ENCODE measurements at regions not wholly inside any gene's neighbourhood (a gene's known extent, or its start where the extent isn't known, plus 50 kb on each side); places are given as distances from the start of the nearest gene placed in this dataset.
"Not testable (repeated sequence)": the region's sequence is repeated elsewhere in the genome, so short reads cannot be mapped to it uniquely, and the experiment has no call there.

DNA sequence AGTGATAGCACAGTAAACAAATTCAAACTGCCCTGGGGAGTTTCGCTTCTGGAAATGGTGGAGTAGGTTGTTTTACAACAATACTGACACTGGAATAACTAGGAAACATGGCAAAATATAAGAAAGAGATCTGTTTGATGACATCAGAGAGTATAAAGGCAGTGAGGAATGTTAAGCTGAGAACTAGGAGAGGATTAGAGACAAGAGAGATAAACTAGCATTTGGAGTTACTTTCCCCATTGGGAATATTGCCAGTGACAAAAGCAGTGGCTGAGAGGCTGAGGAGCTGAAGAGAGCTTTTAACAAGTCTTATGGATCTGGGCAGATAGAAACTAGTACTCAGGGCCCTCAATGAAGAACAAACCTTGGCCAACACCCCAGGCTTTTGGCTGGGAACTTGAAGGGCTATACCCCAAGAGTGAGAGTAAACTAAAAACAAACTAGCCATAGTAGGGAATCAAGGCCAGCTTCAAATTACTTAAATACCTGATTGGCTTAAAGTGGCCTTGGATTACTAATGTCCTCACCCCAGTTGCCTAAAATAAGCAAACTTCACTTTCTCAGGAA, 280.4 kb downstream of the KLF13 start:
- ChIA-PET CTCF (no interaction called here), POLR2A (no interaction called here)
- DNase-seq: no peak
- no peak overlapping the region for H3K4me3 ChIP-seq (ENCODE audit: control insufficient read depth in 1 of 7, extremely low read depth in 1 of 7, insufficient read depth in 4 of 7, low read depth in 2 of 7, low read length in 6 of 7)
- no peaks in the 10 kb centered on the region for H3K9me3 ChIP-seq (ENCODE audit: control extremely low read depth in 1 of 5, control insufficient read depth in 4 of 5, insufficient read depth in 2 of 5, low read depth in 1 of 5, low read length in 4 of 5)
- H3K27me3 ChIP-seq (replicated peaks in 2 of 5; ENCODE audit: control insufficient read depth in 4 of 5, insufficient read depth in 5 of 5, low read length in 4 of 5): no peaks in the 10 kb centered on the region
- peaks cover 0 to 12% (median 8%) of the 10 kb centered on the region in 4 experiments for H3K4me1 ChIP-seq (ENCODE audit: control extremely low read depth in 1 of 4, control insufficient read depth in 4 of 4, insufficient read depth in 4 of 4, low read length in 3 of 4)
- H3K27ac ChIP-seq (ENCODE audit: insufficient read depth in 1 of 2, low read depth in 1 of 2, low read length in 2 of 2, poor library complexity in 1 of 2, severe bottlenecking in 2 of 2): no peak overlapping the region
- H3K36me3 ChIP-seq (ENCODE audit: control insufficient read depth in 4 of 4, insufficient read depth in 4 of 4, low read length in 3 of 4): no peaks in the 10 kb centered on the region
- WGBS (ENCODE audit: insufficient coverage): no CpG with 5 or more reads among the region's 1 CpG

DNA sequence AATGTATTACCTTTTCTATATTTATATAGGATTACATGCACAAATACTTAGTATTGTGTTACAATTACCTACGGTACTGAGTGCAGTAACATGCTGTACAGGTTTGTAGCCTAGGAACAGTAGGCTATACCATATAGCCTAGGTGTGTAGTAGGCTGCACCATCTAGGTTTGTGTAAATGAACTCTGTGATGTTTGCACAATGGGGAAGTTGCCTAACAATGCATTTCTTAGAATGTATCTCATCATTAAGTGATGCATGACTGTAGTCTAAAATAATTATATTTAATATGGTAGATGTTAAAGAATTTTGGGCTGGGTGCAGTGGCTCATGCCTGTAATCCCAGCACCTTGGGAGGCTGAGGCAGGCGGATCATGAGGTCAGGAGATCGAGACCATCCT, 281.0 kb downstream of the KLF13 start:
- Histone ChIP-seq H3K27ac (ENCODE audit: insufficient read depth in 1 of 2, low read depth in 1 of 2, low read length in 2 of 2, poor library complexity in 1 of 2, severe bottlenecking in 2 of 2) (no peak overlapping the region), H3K9me3 (ENCODE audit: control extremely low read depth in 1 of 5, control insufficient read depth in 4 of 5, insufficient read depth in 2 of 5, low read depth in 1 of 5, low read length in 4 of 5) (no peaks in the 10 kb centered on the region), H3K4me3 (ENCODE audit: control insufficient read depth in 1 of 7, extremely low read depth in 1 of 7, insufficient read depth in 4 of 7, low read depth in 2 of 7, low read length in 6 of 7) (no peak overlapping the region), H3K27me3 (replicated peaks in 2 of 5; ENCODE audit: control insufficient read depth in 4 of 5, insufficient read depth in 5 of 5, low read length in 4 of 5) (no peaks in the 10 kb centered on the region), H3K36me3 (ENCODE audit: control insufficient read depth in 4 of 4, insufficient read depth in 4 of 4, low read length in 3 of 4) (no peaks in the 10 kb centered on the region), H3K4me1 (ENCODE audit: control extremely low read depth in 1 of 4, control insufficient read depth in 4 of 4, insufficient read depth in 4 of 4, low read length in 3 of 4) (peaks cover 0 to 12% (median 8%) of the 10 kb centered on the region in 4 experiments)
- WGBS (ENCODE audit: insufficient coverage): no CpG with 5 or more reads among the region's 3 CpGs
- CTCF ChIA-PET: no interaction called here
- POLR2A ChIA-PET: no interaction called here
- no peak for DNase-seq

DNA sequence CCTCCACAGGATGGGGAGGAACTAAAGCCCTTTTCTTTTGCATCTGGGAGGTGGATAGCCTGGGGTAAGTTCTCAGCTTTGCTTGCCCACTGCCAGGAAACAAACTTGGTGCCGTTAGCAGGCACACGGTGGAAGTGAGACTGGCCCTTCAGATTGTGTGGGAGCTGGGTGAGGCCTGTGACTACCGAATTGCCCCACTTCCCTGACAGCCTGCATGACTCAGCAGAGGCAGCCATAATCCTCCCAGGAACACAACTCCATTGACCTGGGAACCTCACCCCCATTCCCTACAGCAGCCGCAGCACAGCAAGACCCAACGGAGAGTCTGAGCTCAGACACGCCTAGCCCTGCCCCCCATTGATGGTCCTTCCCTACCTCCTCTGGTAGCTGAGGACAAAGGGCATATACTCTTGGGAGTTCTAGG, 282.6 kb downstream of the KLF13 start:
- no peaks in the 10 kb centered on the region for H3K9me3 ChIP-seq (ENCODE audit: control extremely low read depth in 1 of 5, control insufficient read depth in 4 of 5, insufficient read depth in 2 of 5, low read depth in 1 of 5, low read length in 4 of 5)
- H3K4me1 ChIP-seq (ENCODE audit: control extremely low read depth in 1 of 4, control insufficient read depth in 4 of 4, insufficient read depth in 4 of 4, low read length in 3 of 4): peaks cover 0 to 12% (median 8%) of the 10 kb centered on the region in 4 experiments
- ChIA-PET POLR2A (interaction anchor here (0.6 kb wide), 1 partner anchor 489 kb away, joined by 4 read pairs; no protein-coding TSS in a partner anchor), CTCF (no interaction called here)
- no peak overlapping the region for H3K4me3 ChIP-seq (ENCODE audit: control insufficient read depth in 1 of 7, extremely low read depth in 1 of 7, insufficient read depth in 4 of 7, low read depth in 2 of 7, low read length in 6 of 7)
- H3K27me3 ChIP-seq (replicated peaks in 2 of 5; ENCODE audit: control insufficient read depth in 4 of 5, insufficient read depth in 5 of 5, low read length in 4 of 5): no peaks in the 10 kb centered on the region
- H3K27ac ChIP-seq (ENCODE audit: insufficient read depth in 1 of 2, low read depth in 1 of 2, low read length in 2 of 2, poor library complexity in 1 of 2, severe bottlenecking in 2 of 2): no peak overlapping the region
- peak in 1 of 3 donors; percentile 2 for DNase-seq
- 20% methylated on average over 2 of the region's 6 CpGs for WGBS (ENCODE audit: insufficient coverage)
- H3K36me3 ChIP-seq (ENCODE audit: control insufficient read depth in 4 of 4, insufficient read depth in 4 of 4, low read length in 3 of 4): no peaks in the 10 kb centered on the region

DNA sequence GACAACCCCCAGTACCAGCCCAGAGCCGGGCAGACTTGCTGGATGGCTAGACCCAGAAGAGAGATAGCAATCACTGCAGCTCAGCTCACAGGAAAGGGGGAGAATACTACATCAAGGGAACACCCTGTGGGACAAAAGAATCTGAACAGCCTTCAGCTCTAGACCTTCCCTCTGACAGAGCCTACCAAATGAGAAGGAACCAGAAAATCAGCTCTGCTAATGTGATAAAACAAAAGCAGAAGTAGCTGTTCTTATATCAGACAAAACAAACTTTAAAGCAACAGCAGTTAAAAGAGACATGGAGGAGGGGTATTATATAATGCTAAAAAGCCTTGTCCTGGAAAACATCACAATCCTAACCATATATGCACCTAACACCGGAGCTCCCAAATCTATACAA, 283.3 kb downstream of the KLF13 start:
- CTCF ChIA-PET: no interaction called here
- Histone ChIP-seq H3K4me3 (ENCODE audit: control insufficient read depth in 1 of 7, extremely low read depth in 1 of 7, insufficient read depth in 4 of 7, low read depth in 2 of 7, low read length in 6 of 7) (no peak overlapping the region), H3K4me1 (ENCODE audit: control extremely low read depth in 1 of 4, control insufficient read depth in 4 of 4, insufficient read depth in 4 of 4, low read length in 3 of 4) (peaks cover 0 to 12% (median 8%) of the 10 kb centered on the region in 4 experiments), H3K27me3 (replicated peaks in 2 of 5; ENCODE audit: control insufficient read depth in 4 of 5, insufficient read depth in 5 of 5, low read length in 4 of 5) (no peaks in the 10 kb centered on the region), H3K27ac (ENCODE audit: insufficient read depth in 1 of 2, low read depth in 1 of 2, low read length in 2 of 2, poor library complexity in 1 of 2, severe bottlenecking in 2 of 2) (no peak overlapping the region), H3K9me3 (ENCODE audit: control extremely low read depth in 1 of 5, control insufficient read depth in 4 of 5, insufficient read depth in 2 of 5, low read depth in 1 of 5, low read length in 4 of 5) (no peaks in the 10 kb centered on the region), H3K36me3 (ENCODE audit: control insufficient read depth in 4 of 4, insufficient read depth in 4 of 4, low read length in 3 of 4) (no peaks in the 10 kb centered on the region)
- WGBS (ENCODE audit: insufficient coverage): no CpG with 5 or more reads among the region's 2 CpGs
- POLR2A ChIA-PET: no interaction called here
- peak; percentile 2 to 53 (median 28) for DNase-seq

DNA sequence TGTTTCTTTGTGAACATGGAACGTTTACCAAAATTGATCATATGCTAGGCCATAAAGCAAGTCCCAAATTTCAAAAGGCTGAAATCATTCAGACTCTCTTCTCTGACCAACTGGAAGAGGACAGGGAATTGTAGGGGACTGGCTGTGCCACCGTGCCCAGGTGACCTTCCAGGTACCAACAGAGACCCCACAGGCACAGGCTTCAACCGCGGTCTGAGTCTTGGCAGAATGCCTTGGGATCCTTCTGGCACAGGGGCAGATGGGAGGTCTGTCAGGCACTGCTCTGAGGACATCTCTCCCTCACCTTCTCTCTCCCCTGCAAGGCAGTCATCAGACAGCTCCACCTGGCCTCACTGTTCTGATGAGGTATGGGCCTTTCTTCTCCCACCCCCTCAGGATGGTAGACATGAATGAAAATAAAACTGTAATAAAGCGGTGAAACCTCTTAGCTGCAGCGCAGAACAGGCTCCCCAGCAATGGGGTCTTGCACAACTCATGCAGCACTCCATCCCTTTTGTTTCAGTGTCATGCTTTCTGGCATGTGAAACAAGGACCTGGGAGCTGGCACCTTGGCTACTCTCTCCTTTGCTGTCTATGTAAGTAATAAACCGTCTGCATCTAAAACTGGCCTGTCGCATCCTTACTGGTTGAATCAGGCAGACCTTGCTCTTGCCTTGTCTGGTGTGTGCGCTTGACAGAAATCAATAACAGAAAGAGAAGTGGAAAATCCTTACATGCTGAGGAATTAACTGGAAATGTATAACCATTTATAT, 289.2 kb downstream of the KLF13 start:
- Histone ChIP-seq H3K36me3 (ENCODE audit: control insufficient read depth in 4 of 4, insufficient read depth in 4 of 4, low read length in 3 of 4) (no peaks in the 10 kb centered on the region), H3K9me3 (ENCODE audit: control extremely low read depth in 1 of 5, control insufficient read depth in 4 of 5, insufficient read depth in 2 of 5, low read depth in 1 of 5, low read length in 4 of 5) (no peaks in the 10 kb centered on the region), H3K27me3 (replicated peaks in 2 of 5; ENCODE audit: control insufficient read depth in 4 of 5, insufficient read depth in 5 of 5, low read length in 4 of 5) (no peaks in the 10 kb centered on the region), H3K4me1 (ENCODE audit: control extremely low read depth in 1 of 4, control insufficient read depth in 4 of 4, insufficient read depth in 4 of 4, low read length in 3 of 4) (no peaks in the 10 kb centered on the region), H3K27ac (ENCODE audit: insufficient read depth in 1 of 2, low read depth in 1 of 2, low read length in 2 of 2, poor library complexity in 1 of 2, severe bottlenecking in 2 of 2) (no peak overlapping the region), H3K4me3 (ENCODE audit: control insufficient read depth in 1 of 7, extremely low read depth in 1 of 7, insufficient read depth in 4 of 7, low read depth in 2 of 7, low read length in 6 of 7) (no peak overlapping the region)
- POLR2A ChIA-PET: no interaction called here
- WGBS (ENCODE audit: insufficient coverage): 97% methylated on average over 6 of the region's 9 CpGs
- CTCF ChIA-PET: no interaction called here
- DNase-seq: no peak

DNA sequence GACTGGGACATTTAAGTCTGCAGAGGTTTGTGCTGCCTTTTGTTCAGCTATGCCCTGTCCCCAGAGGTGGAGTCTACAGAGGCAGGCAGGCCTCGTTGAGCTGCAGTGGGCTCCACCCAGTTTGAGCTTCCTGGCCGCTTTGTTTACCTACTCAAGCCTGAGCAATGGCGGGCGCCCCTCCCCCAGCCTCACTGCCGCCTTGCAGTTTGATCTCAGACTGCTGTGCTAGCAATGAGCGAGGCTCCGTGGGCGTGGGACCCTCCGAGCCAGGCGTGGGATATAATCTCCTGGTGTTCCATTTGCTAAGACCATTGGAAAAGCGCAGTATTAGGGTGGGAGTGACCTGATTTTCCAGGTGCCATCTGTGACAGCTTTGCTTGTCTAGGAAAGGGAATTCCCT, 296.7 kb downstream of the KLF13 start:
- H3K27ac ChIP-seq (ENCODE audit: insufficient read depth in 1 of 2, low read depth in 1 of 2, low read length in 2 of 2, poor library complexity in 1 of 2, severe bottlenecking in 2 of 2); DNase-seq; CTCF ChIA-PET; H3K36me3 ChIP-seq (ENCODE audit: control insufficient read depth in 4 of 4, insufficient read depth in 4 of 4, low read length in 3 of 4); H3K9me3 ChIP-seq (ENCODE audit: control extremely low read depth in 1 of 5, control insufficient read depth in 4 of 5, insufficient read depth in 2 of 5, low read depth in 1 of 5, low read length in 4 of 5); H3K4me3 ChIP-seq (ENCODE audit: control insufficient read depth in 1 of 7, extremely low read depth in 1 of 7, insufficient read depth in 4 of 7, low read depth in 2 of 7, low read length in 6 of 7); POLR2A ChIA-PET; H3K4me1 ChIP-seq (ENCODE audit: control extremely low read depth in 1 of 4, control insufficient read depth in 4 of 4, insufficient read depth in 4 of 4, low read length in 3 of 4); H3K27me3 ChIP-seq (replicated peaks in 2 of 5; ENCODE audit: control insufficient read depth in 4 of 5, insufficient read depth in 5 of 5, low read length in 4 of 5): not testable (repeated sequence)
- WGBS (ENCODE audit: insufficient coverage): 88% methylated on average over 7 of the region's 11 CpGs

DNA sequence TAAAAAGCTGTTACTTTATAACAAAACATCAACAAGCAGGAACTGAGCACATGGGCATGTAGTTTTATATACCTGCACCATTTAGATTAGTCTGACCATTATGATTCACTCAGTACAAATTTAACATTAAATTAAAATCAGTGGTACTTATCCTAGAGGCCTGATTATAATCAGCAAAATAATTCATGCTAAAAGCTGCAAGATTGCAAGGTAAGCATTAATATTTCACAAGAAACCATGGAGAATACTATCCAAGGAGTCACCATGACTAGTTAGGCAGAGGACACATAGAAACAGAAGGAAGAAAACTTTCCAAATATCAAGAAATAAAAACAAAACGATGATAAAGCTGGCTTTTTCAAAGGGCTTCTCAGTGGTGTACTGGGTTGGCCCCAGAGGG, 297.5 kb downstream of the KLF13 start:
- H3K27me3 ChIP-seq (replicated peaks in 2 of 5; ENCODE audit: control insufficient read depth in 4 of 5, insufficient read depth in 5 of 5, low read length in 4 of 5); DNase-seq; CTCF ChIA-PET; H3K27ac ChIP-seq (ENCODE audit: insufficient read depth in 1 of 2, low read depth in 1 of 2, low read length in 2 of 2, poor library complexity in 1 of 2, severe bottlenecking in 2 of 2); H3K9me3 ChIP-seq (ENCODE audit: control extremely low read depth in 1 of 5, control insufficient read depth in 4 of 5, insufficient read depth in 2 of 5, low read depth in 1 of 5, low read length in 4 of 5); H3K4me3 ChIP-seq (ENCODE audit: control insufficient read depth in 1 of 7, extremely low read depth in 1 of 7, insufficient read depth in 4 of 7, low read depth in 2 of 7, low read length in 6 of 7); H3K4me1 ChIP-seq (ENCODE audit: control extremely low read depth in 1 of 4, control insufficient read depth in 4 of 4, insufficient read depth in 4 of 4, low read length in 3 of 4); H3K36me3 ChIP-seq (ENCODE audit: control insufficient read depth in 4 of 4, insufficient read depth in 4 of 4, low read length in 3 of 4); POLR2A ChIA-PET: not testable (repeated sequence)
- no CpG with 5 or more reads among the region's 1 CpG for WGBS (ENCODE audit: insufficient coverage)
